HEK293T (cell line): ENCODE measurements at regions not wholly inside any gene's neighbourhood (a gene's known extent, or its start where the extent isn't known, plus 50 kb on each side); places are given as distances from the start of the nearest gene placed in this dataset.
"Not testable (repeated sequence)": the region's sequence is repeated elsewhere in the genome, so short reads cannot be mapped to it uniquely, and the experiment has no call there.

Experiments used
- CTCF ChIA-PET: fragments of 350-600 bp; formaldehyde crosslinking; extraction: SDS; loops from one replicate; lab custom pipeline; 2021; ENCODE audit warnings: antibody characterized with exemption, inconsistent platforms; lab: Yijun Ruan, JAX
- POLR2A ChIA-PET: fragments of 350-600 bp; formaldehyde crosslinking; extraction: SDS; loops from one replicate; lab custom pipeline; 2020; ENCODE audit warnings: antibody characterized with exemption, inconsistent platforms; lab: Yijun Ruan, JAX
- DNase-seq: peaks from one replicate; pipeline ENCODE4 v3.0.0; 2012; ENCODE audit warnings: mixed read lengths; ENCODE audit errors: extremely low spot score
- ARNT ChIP-seq: fragments of 450-650 bp; IDR thresholded peaks from 2 replicates; pipeline ENCODE4 v1.6.1; 2017; ENCODE audit warnings: mild to moderate bottlenecking
- BHLHE40 ChIP-seq: fragments of 450-650 bp; IDR thresholded peaks from 2 replicates; pipeline ENCODE4 v1.6.1; 2016; ENCODE audit warnings: mild to moderate bottlenecking, moderate library complexity, borderline replicate concordance
- CTBP1 ChIP-seq: fragments of 450-650 bp; IDR thresholded peaks from 2 replicates; pipeline ENCODE4 v1.6.1; 2016; ENCODE audit warnings: borderline replicate concordance
- ELF4 ChIP-seq: fragments of 450-650 bp; IDR thresholded peaks from 2 replicates; pipeline ENCODE4 v1.6.1; 2017; ENCODE audit warnings: antibody characterized with exemption
- FOXA1 ChIP-seq: fragments of 450-650 bp; IDR thresholded peaks from 2 replicates; pipeline ENCODE4 v1.6.1; 2016; ENCODE audit warnings: mild to moderate bottlenecking
- FOXK2 ChIP-seq: fragments of 450-650 bp; IDR thresholded peaks from 2 replicates; pipeline ENCODE4 v1.6.1; 2016; ENCODE audit warnings: mild to moderate bottlenecking
- FOXM1 ChIP-seq: fragments of 450-650 bp; IDR thresholded peaks from 2 replicates; pipeline ENCODE4 v1.6.1; 2017; ENCODE audit warnings: mild to moderate bottlenecking, borderline replicate concordance
- HDGF ChIP-seq: fragments of 450-650 bp; IDR thresholded peaks from 2 replicates; pipeline ENCODE4 v1.6.1; 2017; ENCODE audit warnings: antibody characterized with exemption, borderline replicate concordance
- L3MBTL2 ChIP-seq: fragments of 450-650 bp; conservative IDR thresholded peaks from 2 replicates; pipeline ENCODE4 v1.6.1; 2016; ENCODE audit warnings: mild to moderate bottlenecking
- LEF1 ChIP-seq: fragments of 450-650 bp; IDR thresholded peaks from 2 replicates; pipeline ENCODE4 v1.6.1; 2017; ENCODE audit warnings: mild to moderate bottlenecking, borderline replicate concordance
- NFRKB ChIP-seq: fragments of 450-650 bp; IDR thresholded peaks from 2 replicates; pipeline ENCODE4 v1.6.1; 2016; ENCODE audit warnings: mild to moderate bottlenecking, moderate library complexity
- PKNOX1 ChIP-seq: fragments of 450-650 bp; IDR thresholded peaks from 2 replicates; pipeline ENCODE4 v1.6.1; 2016
- SP1 ChIP-seq: fragments of 450-650 bp; IDR thresholded peaks from 2 replicates; pipeline ENCODE4 v1.6.1; 2017
- SUZ12 ChIP-seq: fragments of 450-650 bp; IDR thresholded peaks from 2 replicates; pipeline ENCODE4 v1.6.1; 2016; ENCODE audit warnings: mild to moderate bottlenecking
- TARDBP ChIP-seq: fragments of 450-650 bp; IDR thresholded peaks from 2 replicates; pipeline ENCODE4 v1.6.1; 2016
- ZNF384 ChIP-seq: fragments of 450-650 bp; IDR thresholded peaks from 2 replicates; pipeline ENCODE4 v1.6.1; 2016

DNA sequence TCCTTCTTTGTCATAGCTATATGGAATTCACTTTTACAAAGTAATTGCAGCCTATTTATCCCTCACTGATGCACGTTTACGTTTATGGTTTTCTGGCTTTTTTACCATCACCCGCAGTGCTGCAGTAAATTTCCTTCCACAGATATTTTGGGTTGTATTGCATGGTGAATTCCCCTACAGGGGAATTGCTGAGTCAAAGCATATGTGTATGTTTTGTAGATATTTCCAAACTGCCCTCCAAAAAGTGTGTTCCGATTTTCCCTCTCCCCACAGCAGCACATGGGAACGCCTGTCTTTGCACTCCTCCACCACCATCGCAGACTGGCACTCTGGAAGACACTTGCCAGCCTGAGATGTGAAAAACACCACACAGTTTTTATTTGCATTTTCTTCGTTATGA is 80.6 kb upstream of the UXS1 start:
- ChIA-PET CTCF (no interaction called here), POLR2A (no interaction called here)
- no peak for DNase-seq
- no peak for TF ChIP-seq HDGF
- TF ChIP-seq SUZ12, result no peak
- no peak for TF ChIP-seq FOXM1
- no peak for TF ChIP-seq BHLHE40
- TF ChIP-seq FOXK2, result no peak
- no peak for TF ChIP-seq PKNOX1
- TF ChIP-seq TARDBP, result no peak
- TF ChIP-seq LEF1, result no peak
- no peak for TF ChIP-seq SP1
- no peak for TF ChIP-seq ARNT
- no peak for TF ChIP-seq L3MBTL2
- TF ChIP-seq NFRKB, result no peak
- no peak for TF ChIP-seq CTBP1
- TF ChIP-seq ZNF384, result no peak
- no peak for TF ChIP-seq ELF4

DNA sequence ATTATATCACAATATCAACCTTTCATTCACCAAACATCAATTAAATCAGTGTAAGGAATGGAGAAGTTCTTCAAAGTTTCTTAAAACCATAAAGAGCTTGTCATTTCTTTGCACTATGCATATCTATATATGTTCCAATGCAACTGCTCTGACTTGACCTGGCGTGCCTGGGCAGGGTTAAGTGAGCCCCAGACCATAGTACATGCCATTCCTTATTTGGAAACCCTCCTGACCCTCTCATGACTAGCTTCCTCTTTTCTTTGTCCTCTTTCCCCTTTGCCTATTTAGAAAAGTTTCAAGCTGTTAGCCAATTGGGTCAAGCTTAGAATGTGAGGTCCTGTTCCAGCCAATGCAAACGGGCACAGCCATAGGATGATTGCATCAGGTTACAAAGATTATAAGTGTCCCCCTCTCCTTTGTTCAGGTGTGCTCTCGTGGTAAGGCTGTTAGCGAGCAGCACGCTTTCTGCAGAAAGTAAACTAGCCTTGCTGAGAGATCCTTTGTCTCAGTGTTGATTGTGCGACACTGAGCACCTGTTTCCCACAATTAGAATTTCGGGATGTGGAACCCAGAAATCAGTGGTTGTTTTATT is 78.2 kb upstream of the UXS1 start:
- TF ChIP-seq SP1, result no peak
- TF ChIP-seq FOXK2, result no peak
- TF ChIP-seq HDGF, result no peak
- no peak for TF ChIP-seq PKNOX1
- TF ChIP-seq ZNF384, result no peak
- no peak for TF ChIP-seq BHLHE40
- no peak for TF ChIP-seq FOXM1
- no peak for TF ChIP-seq NFRKB
- TF ChIP-seq CTBP1, result no peak
- no peak for TF ChIP-seq TARDBP
- TF ChIP-seq SUZ12, result no peak
- POLR2A ChIA-PET, result no interaction called here
- no peak for DNase-seq
- CTCF ChIA-PET, result no interaction called here

DNA sequence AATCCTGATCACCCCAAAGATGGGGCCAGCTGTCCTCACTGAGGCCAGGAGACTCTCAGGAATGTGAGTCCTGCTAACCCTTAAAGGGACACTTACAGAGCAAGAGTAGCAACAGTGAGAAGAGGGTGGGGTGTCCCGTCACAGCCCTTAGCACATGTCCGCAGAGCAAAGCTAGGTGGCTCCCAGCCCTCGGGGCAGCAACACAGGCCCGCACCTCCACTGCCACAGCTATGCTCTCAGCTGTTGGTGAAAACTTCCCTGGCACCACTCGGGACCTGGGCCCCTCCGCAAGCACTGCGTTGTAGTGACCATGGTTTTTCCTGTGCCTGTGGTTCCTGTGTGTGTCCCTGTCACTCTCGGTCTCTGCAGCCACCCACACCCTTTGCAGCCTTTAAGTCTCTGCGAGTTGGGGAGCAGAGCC is 76.4 kb upstream of the UXS1 start:
- ChIA-PET CTCF (no interaction called here), POLR2A (interaction anchor here (0.6 kb wide), 1 partner anchor 1842 kb away, joined by 5 read pairs; no protein-coding TSS in a partner anchor)
- DNase-seq, result no peak
- TF ChIP-seq ELF4 (no peak), FOXM1 (no peak), ZNF384 (no peak), CTBP1 (no peak), LEF1 (no peak), ARNT (no peak), SP1 (no peak), NFRKB (no peak), L3MBTL2 (no peak), TARDBP (no peak), FOXK2 (no peak), PKNOX1 (no peak), SUZ12 (no peak), BHLHE40 (no peak)

GRCh38 chr2:106269591-106270291 is 75.6 kb upstream of the UXS1 start:
- peak; percentile 47 for DNase-seq
- ChIA-PET CTCF (interaction anchor here (0.5 kb wide), 1 partner anchor 312 kb away, joined by 3 read pairs; no protein-coding TSS in a partner anchor), POLR2A (no interaction called here)
- TF ChIP-seq PKNOX1 (peak; percentile 52), LEF1 (no peak)

GRCh38 chr2:106267997-106268396 is 73.9 kb upstream of the UXS1 start:
- TF ChIP-seq FOXK2 (no peak), BHLHE40 (no peak), CTBP1 (no peak), HDGF (no peak), FOXA1 (no peak), LEF1 (no peak), ZNF384 (no peak)
- POLR2A ChIA-PET, result no interaction called here
- no peak for DNase-seq
- CTCF ChIA-PET, result no interaction called here

DNA sequence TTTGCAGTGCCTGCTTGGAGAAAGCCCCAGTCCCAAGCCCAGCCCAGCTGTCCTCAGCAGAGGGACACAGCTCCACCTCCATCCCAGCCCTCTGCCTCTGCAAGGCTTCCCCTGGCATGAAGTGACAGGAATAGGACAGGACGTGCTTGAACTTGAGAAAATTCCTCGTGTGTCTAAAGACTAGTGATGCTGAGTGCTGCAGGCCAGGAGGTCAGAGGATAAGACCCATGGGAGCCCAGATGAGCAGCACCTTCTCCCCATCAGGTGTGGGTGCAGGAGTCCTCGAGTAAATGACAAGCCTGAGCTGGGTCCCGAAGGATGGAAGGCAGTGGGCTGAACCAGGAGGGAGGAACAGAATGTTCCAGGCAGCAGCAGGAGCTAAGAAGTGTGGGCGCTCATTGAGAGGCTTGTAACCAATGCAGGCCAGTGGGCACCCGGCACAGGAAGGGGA is 67.8 kb upstream of the UXS1 start:
- CTCF ChIA-PET, result no interaction called here
- POLR2A ChIA-PET, result no interaction called here
- TF ChIP-seq NFRKB, result no peak
- no peak for TF ChIP-seq FOXA1
- TF ChIP-seq CTBP1, result no peak
- TF ChIP-seq HDGF, result no peak
- TF ChIP-seq BHLHE40, result no peak
- TF ChIP-seq TARDBP, result no peak
- no peak for TF ChIP-seq L3MBTL2
- TF ChIP-seq ARNT, result no peak
- TF ChIP-seq LEF1, result no peak
- TF ChIP-seq PKNOX1, result no peak
- TF ChIP-seq ELF4, result no peak
- TF ChIP-seq FOXK2, result no peak
- no peak for TF ChIP-seq SUZ12
- TF ChIP-seq SP1, result no peak
- TF ChIP-seq ZNF384, result no peak
- no peak for TF ChIP-seq FOXM1
- no peak for DNase-seq

DNA sequence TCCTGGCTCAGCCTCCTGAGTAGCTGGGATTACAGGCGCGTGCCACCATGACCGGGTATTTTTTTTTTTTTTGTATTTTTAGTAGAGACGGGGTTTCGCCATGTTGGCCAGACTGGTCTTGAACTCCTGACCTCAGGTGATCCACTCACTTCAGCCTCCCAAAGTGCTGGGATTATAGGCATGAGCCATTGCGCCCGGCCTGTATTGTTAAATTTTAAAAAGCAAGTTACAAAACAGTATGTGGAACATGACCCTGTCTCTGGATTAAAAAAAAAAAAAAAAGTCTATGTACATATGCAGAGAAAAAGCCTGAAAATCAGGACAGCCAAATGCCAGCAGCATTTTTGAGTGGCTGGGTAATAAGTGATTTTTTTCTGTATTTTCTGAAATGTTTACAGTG is 64.8 kb upstream of the UXS1 start:
- POLR2A ChIA-PET, DNase-seq, CTCF ChIA-PET: not testable (repeated sequence)
